ENCODE measurements at regions not wholly inside any gene's neighbourhood (a gene's known extent, or its start where the extent isn't known, plus 50 kb on each side); places are given as distances from the start of the nearest gene placed in this dataset.

GRCh38 chr1:228863776-228864175 is 128.5 kb downstream of the RHOU start:
- H3K4me3 Mint-ChIP-seq, result no peak overlapping the region
- H3K27ac Mint-ChIP-seq, result no peak overlapping the region

DNA sequence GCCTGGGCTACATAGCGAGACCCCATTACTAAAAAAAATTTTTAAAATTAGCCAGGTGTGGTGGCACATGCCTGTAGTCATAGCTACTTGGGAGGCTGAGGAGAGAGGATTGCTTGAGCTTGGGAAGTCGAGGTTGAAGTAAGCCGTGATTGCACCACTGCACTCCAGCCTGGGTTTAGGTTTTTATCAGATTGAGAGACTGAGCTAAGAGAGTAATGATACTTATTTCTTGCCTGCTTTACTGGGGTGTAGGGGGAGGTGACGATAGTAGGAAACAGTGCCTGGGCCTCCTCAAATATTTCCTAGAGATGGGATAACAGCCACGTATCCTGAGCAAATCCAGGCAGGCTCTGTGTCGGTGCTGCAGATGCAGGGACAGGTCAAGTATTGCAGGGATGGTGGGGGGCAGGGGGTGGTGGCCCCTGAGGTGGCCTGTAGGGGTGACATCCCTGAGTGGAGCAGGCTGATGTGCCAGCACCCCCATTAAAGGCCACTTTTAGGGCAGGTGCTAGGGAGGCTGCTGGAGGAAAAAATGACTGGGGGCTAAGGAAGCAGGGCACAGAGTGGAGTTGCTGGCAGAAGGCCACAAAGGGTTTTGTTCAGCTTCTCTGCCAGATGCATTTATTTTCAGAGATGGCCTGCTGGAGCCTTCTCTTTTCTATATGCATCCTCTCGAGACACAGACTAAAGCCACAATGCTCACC is 130.5 kb downstream of the RHOU start:
- H3K27me3 Mint-ChIP-seq (ENCODE audit: low read depth), result peaks cover 11% of the 10 kb centered on the region
- no peak overlapping the region for H3K4me3 Mint-ChIP-seq
- H3K27ac Mint-ChIP-seq, result no peak overlapping the region
- peaks cover 24% of the 10 kb centered on the region for H3K4me1 Mint-ChIP-seq (ENCODE audit: low read depth)
- H3K9me3 Mint-ChIP-seq, result no peaks in the 10 kb centered on the region
- no peaks in the 10 kb centered on the region for H3K36me3 Mint-ChIP-seq (ENCODE audit: low read depth)

More at GRCh38 chr1:228863776-228864175, 128.5 kb downstream of the RHOU start:
- Mint-ChIP-seq H3K9me3 (no peaks in the 10 kb centered on the region), H3K36me3 (ENCODE audit: low read depth) (no peaks in the 10 kb centered on the region), H3K4me1 (ENCODE audit: low read depth) (peaks cover 25% of the 10 kb centered on the region), H3K27me3 (ENCODE audit: low read depth) (peaks cover 11% of the 10 kb centered on the region)

DNA sequence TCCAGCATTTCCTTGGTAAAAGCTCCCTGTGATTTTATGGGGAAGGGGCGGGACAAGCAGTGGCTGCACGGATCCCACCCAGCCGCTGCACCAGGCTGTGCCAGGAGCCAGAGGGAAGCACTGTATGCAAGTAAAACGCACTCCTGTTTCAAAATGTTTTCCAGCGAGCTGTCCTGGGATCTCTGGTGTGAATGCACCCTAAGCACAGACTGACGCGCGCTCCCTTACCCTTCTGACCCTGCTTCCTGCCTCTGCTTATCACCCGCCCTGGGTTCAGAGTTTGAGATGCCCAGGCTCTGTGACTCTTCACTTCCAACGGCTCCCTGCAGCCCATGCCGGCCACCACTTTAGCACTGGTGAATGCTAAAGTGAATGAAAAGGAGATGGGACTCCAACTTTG is 131.2 kb downstream of the RHOU start:
- Mint-ChIP-seq H3K27me3 (ENCODE audit: low read depth) (peaks cover 13% of the 10 kb centered on the region), H3K27ac (no peak overlapping the region), H3K9me3 (no peaks in the 10 kb centered on the region), H3K36me3 (ENCODE audit: low read depth) (no peaks in the 10 kb centered on the region), H3K4me1 (ENCODE audit: low read depth) (peaks cover 20% of the 10 kb centered on the region), H3K4me3 (no peak overlapping the region)

DNA sequence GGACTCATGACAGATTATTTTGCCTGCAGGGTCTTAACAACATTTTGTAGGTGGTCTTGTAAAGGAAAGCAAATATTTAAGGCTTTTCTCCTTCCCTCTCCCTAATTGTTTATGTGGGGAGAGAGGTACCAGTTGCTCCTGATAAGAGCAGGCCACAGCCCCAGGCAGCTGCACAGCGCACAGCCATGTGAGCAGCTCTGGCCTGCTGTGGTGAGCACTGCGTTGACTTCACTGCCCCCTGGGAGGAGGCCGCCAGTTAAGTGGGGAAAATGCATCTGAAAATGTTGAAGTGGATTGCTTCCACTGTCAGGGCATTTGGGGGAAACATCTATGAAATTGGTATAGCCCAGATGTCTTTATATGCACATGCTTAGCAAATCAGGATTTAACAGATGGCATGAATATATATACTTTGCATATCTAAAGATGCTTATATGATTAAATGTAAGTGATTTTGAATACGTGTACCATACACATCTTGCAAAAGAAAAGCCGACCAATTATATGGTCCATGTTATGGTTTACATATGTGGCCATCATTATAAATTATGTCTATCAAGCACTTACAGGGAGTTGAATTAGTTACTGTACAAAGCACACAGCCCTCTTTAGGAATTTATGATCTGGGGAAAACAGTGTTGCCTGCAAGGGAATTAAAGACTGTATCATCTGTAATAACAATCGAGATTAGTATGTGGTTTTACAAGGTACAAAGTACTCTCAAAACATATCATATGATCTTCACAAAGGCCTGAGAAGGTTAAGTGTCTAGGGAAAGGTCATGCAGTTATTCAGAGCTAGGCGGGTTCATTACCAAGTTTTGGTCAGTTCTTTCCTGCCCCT is 132.1 kb downstream of the RHOU start:
- Mint-ChIP-seq H3K27me3 (ENCODE audit: low read depth) (peaks cover 17% of the 10 kb centered on the region), H3K27ac (no peak overlapping the region), H3K9me3 (no peaks in the 10 kb centered on the region), H3K4me1 (ENCODE audit: low read depth) (peaks cover 14% of the 10 kb centered on the region), H3K4me3 (no peak overlapping the region), H3K36me3 (ENCODE audit: low read depth) (no peaks in the 10 kb centered on the region)

- Mint-ChIP-seq H3K9me3 (no peaks in the 10 kb centered on the region), H3K36me3 (ENCODE audit: low read depth) (no peaks in the 10 kb centered on the region), H3K4me1 (ENCODE audit: low read depth) (peaks cover 14% of the 10 kb centered on the region), H3K27me3 (ENCODE audit: low read depth) (peaks cover 17% of the 10 kb centered on the region), H3K4me3 (no peak overlapping the region), H3K27ac (no peak overlapping the region)
Measured at GRCh38 chr1:228867951-228868730, 132.9 kb downstream of the RHOU start.

- Mint-ChIP-seq H3K4me3 (no peak overlapping the region), H3K9me3 (no peaks in the 10 kb centered on the region), H3K27ac (no peak overlapping the region), H3K4me1 (ENCODE audit: low read depth) (peaks cover 9% of the 10 kb centered on the region), H3K27me3 (ENCODE audit: low read depth) (peaks cover 21% of the 10 kb centered on the region), H3K36me3 (ENCODE audit: low read depth) (no peaks in the 10 kb centered on the region)
Measured at GRCh38 chr1:228868731-228869024, 133.4 kb downstream of the RHOU start.

DNA sequence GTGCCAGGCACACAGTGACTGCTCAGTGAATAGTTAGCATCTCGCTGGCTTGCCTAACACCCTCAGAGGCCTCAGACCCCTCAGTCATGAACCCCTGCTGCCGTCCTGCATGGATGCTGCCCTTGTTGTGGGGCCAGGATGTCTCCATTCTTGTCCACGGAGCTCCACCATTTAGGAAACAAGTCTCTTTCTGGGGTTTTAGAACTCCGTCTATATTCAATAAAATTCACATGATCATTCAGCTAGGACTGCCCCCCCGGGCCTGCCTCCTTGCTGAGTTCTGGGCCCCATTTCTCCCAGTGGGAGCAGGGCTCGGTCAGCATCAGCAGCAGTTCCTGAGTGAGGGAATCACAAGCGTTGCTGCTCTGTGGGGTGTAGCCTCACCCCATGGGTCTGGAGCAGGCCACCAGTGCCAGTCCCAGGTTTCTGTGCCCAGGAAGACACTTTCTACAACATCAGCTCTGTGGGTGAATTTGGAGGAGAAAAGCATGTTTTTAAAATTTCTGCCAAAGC is 134.1 kb downstream of the RHOU start:
- Mint-ChIP-seq H3K27me3 (ENCODE audit: low read depth) (peaks cover 21% of the 10 kb centered on the region), H3K4me3 (no peak overlapping the region), H3K4me1 (ENCODE audit: low read depth) (peaks cover 4% of the 10 kb centered on the region), H3K36me3 (ENCODE audit: low read depth) (no peaks in the 10 kb centered on the region), H3K9me3 (no peaks in the 10 kb centered on the region), H3K27ac (no peak overlapping the region)

- H3K27ac Mint-ChIP-seq, result no peak overlapping the region
- H3K9me3 Mint-ChIP-seq, result no peaks in the 10 kb centered on the region
- H3K27me3 Mint-ChIP-seq (ENCODE audit: low read depth), result peaks cover 21% of the 10 kb centered on the region
- H3K4me3 Mint-ChIP-seq, result no peak overlapping the region
- no peaks in the 10 kb centered on the region for H3K4me1 Mint-ChIP-seq (ENCODE audit: low read depth)
- no peaks in the 10 kb centered on the region for H3K36me3 Mint-ChIP-seq (ENCODE audit: low read depth)
Measured at GRCh38 chr1:228870041-228870713, 134.9 kb downstream of the RHOU start.

DNA sequence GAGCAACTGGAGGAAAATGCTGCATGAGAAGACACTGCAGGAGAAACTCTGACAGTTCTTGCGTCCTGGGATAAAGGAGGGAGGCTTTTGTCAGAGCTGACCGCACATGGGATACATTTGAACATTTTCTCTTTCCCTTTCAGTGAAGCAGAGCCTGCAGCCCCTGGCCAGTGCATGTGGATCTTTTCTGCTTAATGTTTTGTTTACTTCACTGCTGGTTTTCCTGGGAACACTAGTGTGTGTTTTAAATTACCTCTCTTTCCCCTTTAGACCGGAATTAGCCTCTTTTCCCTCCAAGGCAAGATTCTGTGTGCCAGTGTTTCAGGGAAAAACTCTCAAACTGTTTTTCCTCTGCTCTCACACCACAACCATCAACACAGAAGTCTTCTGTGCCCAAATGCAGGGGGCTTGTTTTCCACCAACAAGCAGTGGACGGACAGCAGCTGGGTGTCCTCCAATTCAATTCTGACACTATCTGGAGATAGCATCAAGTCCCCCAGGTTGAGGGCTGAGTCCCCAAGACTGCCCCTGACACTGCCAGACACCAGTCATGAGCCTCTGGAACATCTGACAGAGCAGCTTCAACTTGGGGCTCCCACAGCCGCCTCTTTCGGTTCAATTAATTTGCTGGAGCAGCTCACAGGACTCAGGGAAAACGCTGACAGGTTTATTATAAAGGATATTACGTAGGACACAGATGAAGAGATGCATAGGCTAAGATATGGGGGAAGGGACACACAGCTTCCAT is 136.2 kb downstream of the RHOU start:
- no peaks in the 10 kb centered on the region for H3K36me3 Mint-ChIP-seq (ENCODE audit: low read depth)
- H3K4me3 Mint-ChIP-seq, result no peak overlapping the region
- no peaks in the 10 kb centered on the region for H3K9me3 Mint-ChIP-seq
- H3K27me3 Mint-ChIP-seq (ENCODE audit: low read depth), result peaks cover 21% of the 10 kb centered on the region
- H3K27ac Mint-ChIP-seq, result no peak overlapping the region
- H3K4me1 Mint-ChIP-seq (ENCODE audit: low read depth), result no peaks in the 10 kb centered on the region

GRCh38 chr1:228872080-228872479 is 136.8 kb downstream of the RHOU start:
- Mint-ChIP-seq H3K36me3 (ENCODE audit: low read depth) (no peaks in the 10 kb centered on the region), H3K27me3 (ENCODE audit: low read depth) (peaks cover 21% of the 10 kb centered on the region), H3K4me3 (no peak overlapping the region), H3K4me1 (ENCODE audit: low read depth) (no peaks in the 10 kb centered on the region), H3K9me3 (no peaks in the 10 kb centered on the region), H3K27ac (no peak overlapping the region)

GRCh38 chr1:228873709-228874108 is 138.4 kb downstream of the RHOU start:
- H3K4me3 Mint-ChIP-seq, result no peak overlapping the region
- no peaks in the 10 kb centered on the region for H3K9me3 Mint-ChIP-seq
- peaks cover 21% of the 10 kb centered on the region for H3K27me3 Mint-ChIP-seq (ENCODE audit: low read depth)
- H3K4me1 Mint-ChIP-seq (ENCODE audit: low read depth), result no peaks in the 10 kb centered on the region
- no peak overlapping the region for H3K27ac Mint-ChIP-seq
- no peaks in the 10 kb centered on the region for H3K36me3 Mint-ChIP-seq (ENCODE audit: low read depth)

GRCh38 chr1:228875741-228876140 is 140.5 kb downstream of the RHOU start:
- Mint-ChIP-seq H3K27ac (no peak overlapping the region), H3K27me3 (ENCODE audit: low read depth) (peaks cover 14% of the 10 kb centered on the region), H3K9me3 (peaks cover 4% of the 10 kb centered on the region), H3K4me3 (no peak overlapping the region), H3K4me1 (ENCODE audit: low read depth) (no peaks in the 10 kb centered on the region), H3K36me3 (ENCODE audit: low read depth) (peaks cover 2% of the 10 kb centered on the region)

GRCh38 chr1:228876187-228876586 is 140.9 kb downstream of the RHOU start:
- no peaks in the 10 kb centered on the region for H3K4me1 Mint-ChIP-seq (ENCODE audit: low read depth)
- peaks cover 4% of the 10 kb centered on the region for H3K9me3 Mint-ChIP-seq
- H3K27me3 Mint-ChIP-seq (ENCODE audit: low read depth), result peaks cover 14% of the 10 kb centered on the region
- peaks cover 2% of the 10 kb centered on the region for H3K36me3 Mint-ChIP-seq (ENCODE audit: low read depth)
- H3K27ac Mint-ChIP-seq, result no peak overlapping the region
- no peak overlapping the region for H3K4me3 Mint-ChIP-seq

DNA sequence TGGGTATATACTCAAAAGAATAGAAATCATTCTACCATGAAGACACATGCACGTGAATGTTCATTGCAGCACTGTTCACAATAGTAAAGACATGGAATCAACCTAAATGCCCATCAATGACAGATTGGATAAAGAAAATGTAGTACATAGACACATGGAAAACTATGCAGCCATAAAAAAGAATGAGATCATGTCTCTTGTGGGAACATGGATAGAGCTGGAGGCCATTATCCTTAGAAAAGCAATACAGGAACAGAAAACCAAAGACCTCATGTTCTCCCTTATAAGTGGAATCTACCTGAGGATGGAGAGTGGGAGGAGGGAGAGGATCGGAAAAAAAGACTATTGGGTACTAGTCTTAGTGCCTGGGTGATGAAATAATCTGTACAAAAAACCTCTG is 143.9 kb downstream of the RHOU start:
- Mint-ChIP-seq H3K9me3 (peaks cover 11% of the 10 kb centered on the region), H3K4me1 (ENCODE audit: low read depth) (no peaks in the 10 kb centered on the region), H3K4me3 (no peak overlapping the region), H3K27me3 (ENCODE audit: low read depth) (peaks cover 4% of the 10 kb centered on the region), H3K27ac (no peak overlapping the region), H3K36me3 (ENCODE audit: low read depth) (peaks cover 4% of the 10 kb centered on the region)
